OCI-LY1 (cell line): ENCODE measurements at regions not wholly inside any gene's neighbourhood (a gene's known extent, or its start where the extent isn't known, plus 50 kb on each side); places are given as distances from the start of the nearest gene placed in this dataset.

Source experiments
- EZH2 ChIP-seq: fragments of 200-600 bp; sonication (generic), shearing (Covaris generic); IDR thresholded peaks from 2 replicates; pipeline ENCODE4 v1.8.0; 2017; ENCODE audit warnings: borderline replicate concordance, mixed run types, mild to moderate bottlenecking, antibody characterized with exemption, low read length, moderate library complexity, mixed read lengths
- TF ChIP-seq, protein P1 (sequence below): fragments of 200-600 bp; sonication (generic), shearing (Covaris generic); IDR thresholded peaks from 2 replicates; pipeline ENCODE4 v1.5.1; 2017; ENCODE audit warnings: mild to moderate bottlenecking, antibody characterized with exemption, low read length, moderate library complexity, mixed read lengths

DNA sequence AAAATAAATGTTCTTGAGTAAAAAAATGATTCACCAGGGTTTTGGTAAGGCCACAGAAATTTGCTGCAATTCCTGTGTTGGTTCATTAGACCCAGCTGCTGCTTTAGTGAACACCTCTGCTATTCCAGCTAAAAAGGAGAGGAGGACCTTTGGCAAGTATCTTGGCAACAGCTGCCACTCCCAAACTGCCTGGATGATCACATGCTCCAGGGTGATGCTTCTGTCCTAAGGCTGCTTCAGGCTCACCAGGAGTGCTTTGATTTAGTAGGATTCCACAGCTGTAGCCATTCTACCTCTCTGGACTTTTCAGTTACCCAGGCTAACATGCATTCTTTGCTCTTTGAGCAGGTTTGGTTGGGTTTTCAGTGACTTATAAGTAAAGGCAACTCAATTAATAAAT lies 82.6 kb upstream of the NPVF start:
- TF ChIP-seq, protein P1, sequence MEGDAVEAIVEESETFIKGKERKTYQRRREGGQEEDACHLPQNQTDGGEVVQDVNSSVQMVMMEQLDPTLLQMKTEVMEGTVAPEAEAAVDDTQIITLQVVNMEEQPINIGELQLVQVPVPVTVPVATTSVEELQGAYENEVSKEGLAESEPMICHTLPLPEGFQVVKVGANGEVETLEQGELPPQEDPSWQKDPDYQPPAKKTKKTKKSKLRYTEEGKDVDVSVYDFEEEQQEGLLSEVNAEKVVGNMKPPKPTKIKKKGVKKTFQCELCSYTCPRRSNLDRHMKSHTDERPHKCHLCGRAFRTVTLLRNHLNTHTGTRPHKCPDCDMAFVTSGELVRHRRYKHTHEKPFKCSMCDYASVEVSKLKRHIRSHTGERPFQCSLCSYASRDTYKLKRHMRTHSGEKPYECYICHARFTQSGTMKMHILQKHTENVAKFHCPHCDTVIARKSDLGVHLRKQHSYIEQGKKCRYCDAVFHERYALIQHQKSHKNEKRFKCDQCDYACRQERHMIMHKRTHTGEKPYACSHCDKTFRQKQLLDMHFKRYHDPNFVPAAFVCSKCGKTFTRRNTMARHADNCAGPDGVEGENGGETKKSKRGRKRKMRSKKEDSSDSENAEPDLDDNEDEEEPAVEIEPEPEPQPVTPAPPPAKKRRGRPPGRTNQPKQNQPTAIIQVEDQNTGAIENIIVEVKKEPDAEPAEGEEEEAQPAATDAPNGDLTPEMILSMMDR, result no peak
- no peak for TF ChIP-seq EZH2
